SK-N-SH (cell line): ENCODE measurements at regions not wholly inside any gene's neighbourhood (a gene's known extent, or its start where the extent isn't known, plus 50 kb on each side); places are given as distances from the start of the nearest gene placed in this dataset.

Experiments
- CTCF ChIA-PET: fragments of 300-600, 350-600 bp; formaldehyde crosslinking; extraction: SDS; loops from one replicate; lab custom pipeline; 2021; lab: Yijun Ruan, JAX
- POLR2A ChIA-PET: fragments of 350-600 bp; sonication (Branson Sonifier 250); formaldehyde crosslinking; extraction: SDS; loops from one replicate; lab custom pipeline; 2020; ENCODE audit warnings: antibody characterized with exemption, inconsistent platforms; lab: Yijun Ruan, JAX
- DNase-seq: peaks from one replicate; pipeline ENCODE4 v3.0.0; 2012
- H2AFZ ChIP-seq: fragments of 200-600 bp; sonication (generic); 2 replicates; pipeline ENCODE4 v1.8.1; 2016; ENCODE audit warnings: antibody characterized with exemption, mild to moderate bottlenecking, low read depth
- H3F3A ChIP-seq: fragments of 200-600 bp; sonication (generic); replicated peaks from 2 replicates; pipeline ENCODE3; 2016; ENCODE audit warnings: antibody characterized with exemption, mild to moderate bottlenecking; ENCODE audit not compliant: insufficient read depth
- H3K27ac ChIP-seq, 2 experiments: fragments of 200-500 bp in 1 of 2; fragments of 200-600 bp in 1 of 2; sonication (Bioruptor generic) in 1 of 2; sonication (generic), shearing (Covaris generic) in 1 of 2; 2 replicates each; pipeline versions ENCODE4 v1.5.1 to v1.6.1; 2014 to 2016; ENCODE audit warnings: low read depth in 2 of 2, inconsistent platforms in 1 of 2, low read length in 1 of 2, mild to moderate bottlenecking in 1 of 2, mixed read lengths in 1 of 2
- H3K27me3 ChIP-seq: fragments of 200-600 bp; sonication (generic), shearing (Covaris generic); 2 replicates; pipeline ENCODE4 v1.6.1; 2016; ENCODE audit warnings: mixed run types; ENCODE audit not compliant: insufficient read depth
- H3K36me3 ChIP-seq, 2 experiments: fragments of 200-500 bp in 1 of 2; fragments of 200-600 bp in 1 of 2; sonication (Bioruptor generic) in 1 of 2; sonication (generic) in 1 of 2; replicated peaks in 1 of 2; 2 replicates each; pipeline versions ENCODE3 to v1.5.1; 2014 to 2016; ENCODE audit warnings: low read length in 1 of 2, mild to moderate bottlenecking in 1 of 2; ENCODE audit not compliant: insufficient read depth in 2 of 2, control insufficient read depth in 1 of 2
- H3K4me1 ChIP-seq, 2 experiments: fragments of 200-500 bp in 1 of 2; fragments of 200-600 bp in 1 of 2; sonication (Bioruptor generic) in 1 of 2; sonication (generic), shearing (Covaris generic) in 1 of 2; 2 replicates each; pipeline versions ENCODE4 v1.5.1 to v1.6.1; 2014 to 2016; ENCODE audit warnings: low read depth in 1 of 2, low read length in 1 of 2, mixed run types in 1 of 2; ENCODE audit not compliant: insufficient read depth in 2 of 2, control insufficient read depth in 1 of 2
- H3K4me2 ChIP-seq: fragments of 200-600 bp; sonication (generic), shearing (Covaris generic); 2 replicates; pipeline ENCODE4 v1.6.1; 2017; ENCODE audit warnings: mixed run types
- H3K4me3 ChIP-seq, 2 experiments: fragments of 200-500 bp in 1 of 2; fragments of 200-600 bp in 1 of 2; sonication (Bioruptor generic) in 1 of 2; sonication (generic), shearing (Covaris generic) in 1 of 2; 2 replicates each; pipeline versions ENCODE4 v1.5.1 to v1.8.1; 2014 to 2016; ENCODE audit warnings: low read depth in 2 of 2, inconsistent platforms in 1 of 2, low read length in 1 of 2, mild to moderate bottlenecking in 1 of 2, mixed read lengths in 1 of 2, moderate library complexity in 1 of 2
- H3K79me2 ChIP-seq: fragments of 200-600 bp; sonication (generic); 2 replicates; pipeline ENCODE4 v1.8.1; 2017; ENCODE audit warnings: mild to moderate bottlenecking; ENCODE audit not compliant: insufficient read depth
- H3K9ac ChIP-seq: fragments of 200-600 bp; sonication (generic); 2 replicates; pipeline ENCODE4 v1.6.1; 2017; ENCODE audit warnings: mixed run types
- H3K9me2 ChIP-seq: fragments of 200-600 bp; sonication (generic); 2 replicates; pipeline ENCODE4 v1.6.1; 2017; ENCODE audit warnings: mixed run types
- H3K9me3 ChIP-seq: fragments of 200-600 bp; sonication (generic); 2 replicates; pipeline ENCODE4 v1.6.1; 2017; ENCODE audit warnings: mixed run types, mild to moderate bottlenecking, moderate library complexity
- H4K20me1 ChIP-seq: fragments of 200-600 bp; sonication (generic); 2 replicates; pipeline ENCODE4 v1.6.1; 2017; ENCODE audit warnings: mild to moderate bottlenecking, mixed run types; ENCODE audit not compliant: insufficient read depth
- EZH2phosphoT487 ChIP-seq: fragments of 200-600 bp; sonication (generic); IDR thresholded peaks from 2 replicates; pipeline ENCODE4 v1.6.1; 2017; ENCODE audit warnings: low read depth, mixed run types, mild to moderate bottlenecking, antibody characterized with exemption, moderate library complexity, borderline replicate concordance
- FOSL2 ChIP-seq: IDR thresholded peaks from 2 replicates; pipeline ENCODE4 v1.4.0; 2012; ENCODE audit warnings: low read depth, mild to moderate bottlenecking, moderate library complexity, borderline replicate concordance
- FOXM1 ChIP-seq: IDR thresholded peaks from 2 replicates; pipeline ENCODE4 v1.4.0; 2012; ENCODE audit warnings: low read depth, mild to moderate bottlenecking
- GABPA ChIP-seq: IDR thresholded peaks from 2 replicates; pipeline ENCODE4 v1.4.0; 2012; ENCODE audit warnings: low read depth, mild to moderate bottlenecking
- GATA2 ChIP-seq: sonication (generic); formaldehyde crosslinking; IDR thresholded peaks from 2 replicates; pipeline ENCODE4 v1.5.0; 2020; ENCODE audit warnings: mild to moderate bottlenecking, missing genetic modification reagents
- JUND ChIP-seq: IDR thresholded peaks from 2 replicates; pipeline ENCODE4 v1.4.0; 2012
- MXI1 ChIP-seq: IDR thresholded peaks from 2 replicates; pipeline ENCODE4 v1.6.1; 2012; ENCODE audit warnings: mild to moderate bottlenecking, low read depth, low read length, improper control_type of control experiment
- NFIC ChIP-seq: IDR thresholded peaks from 2 replicates; pipeline ENCODE4 v1.4.0; 2012; ENCODE audit warnings: borderline replicate concordance
- NRF1 ChIP-seq: IDR thresholded peaks from 2 replicates; pipeline ENCODE4 v1.6.1; 2012; ENCODE audit warnings: low read depth, mild to moderate bottlenecking, low read length
- PBX3 ChIP-seq: IDR thresholded peaks from 2 replicates; pipeline ENCODE4; 2012
- POLR2AphosphoS5 ChIP-seq: IDR thresholded peaks from 2 replicates; pipeline ENCODE4 v1.6.1; 2012; ENCODE audit warnings: low read depth, low read length
- RAD21 ChIP-seq: IDR thresholded peaks from 2 replicates; pipeline ENCODE4 v1.6.1; 2012; ENCODE audit warnings: mild to moderate bottlenecking, low read length
- RCOR1 ChIP-seq: fragments of 150-350 bp; IDR thresholded peaks from 2 replicates; pipeline ENCODE4 v1.6.1; 2017; ENCODE audit warnings: antibody characterized with exemption, low read length
- REST ChIP-seq: IDR thresholded peaks from 2 replicates; pipeline ENCODE4 v1.6.1; 2012; ENCODE audit warnings: mild to moderate bottlenecking, low read depth, low read length, moderate library complexity
- TCF12 ChIP-seq: IDR thresholded peaks from 2 replicates; pipeline ENCODE4 v1.4.0; 2012
- TEAD4 ChIP-seq: IDR thresholded peaks from 2 replicates; pipeline ENCODE4 v1.4.0; 2012; ENCODE audit warnings: mild to moderate bottlenecking, borderline replicate concordance; ENCODE audit not compliant: insufficient read depth
- USF2 ChIP-seq: fragments of 150-350 bp; IDR thresholded peaks from 2 replicates; pipeline ENCODE4 v1.6.1; 2017; ENCODE audit warnings: antibody characterized with exemption, low read length, low read depth, borderline replicate concordance
- YY1 ChIP-seq: IDR thresholded peaks from 2 replicates; pipeline ENCODE4 v1.4.0; 2012; ENCODE audit warnings: low read depth, mild to moderate bottlenecking
- WGBS: methylation state at CpG from one replicate; pipeline ENCODE4 v1.1.6; 2017; ENCODE audit warnings: low lambda C conversion rate; 5-methylcytosine and 5-hydroxymethylcytosine counted together
- TF ChIP-seq, protein P1 (sequence below): fragments of 150-350 bp; IDR thresholded peaks from 2 replicates; pipeline ENCODE4 v1.6.1; 2016; ENCODE audit warnings: mild to moderate bottlenecking, low read depth, low read length

DNA sequence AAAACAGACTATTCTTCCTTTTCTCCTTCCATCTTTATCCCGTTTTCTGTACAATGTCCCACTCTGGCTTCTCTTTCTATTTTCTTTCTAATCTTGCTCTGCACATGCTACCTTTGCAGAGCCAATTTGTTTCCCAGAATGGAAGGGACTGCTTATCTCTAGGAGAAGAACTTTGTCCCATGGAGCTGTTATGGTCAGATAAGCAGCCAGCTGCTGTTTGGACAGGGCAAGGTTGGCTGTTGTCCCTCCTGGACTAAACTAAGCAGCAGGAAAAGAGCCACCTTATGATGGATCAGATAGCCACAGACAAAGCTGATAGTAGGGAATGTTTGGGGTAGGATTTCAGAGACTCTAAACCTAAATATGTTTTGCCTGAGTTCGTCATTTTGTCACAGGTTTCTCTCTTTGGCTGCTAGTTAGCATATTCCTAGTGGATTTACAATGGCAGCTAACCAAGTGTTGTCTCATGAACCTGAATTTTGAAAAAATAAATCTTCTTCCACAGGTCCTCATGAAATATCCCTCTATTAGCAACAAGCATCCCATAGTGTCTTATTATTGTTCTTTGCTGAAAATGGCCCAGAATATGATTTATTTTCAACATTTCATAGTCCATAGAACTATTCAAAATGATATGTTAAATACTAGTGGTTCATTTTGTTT lies 262.8 kb downstream of the SLC16A7 start:
- no peaks in the 10 kb centered on the region for H3K9me2 ChIP-seq
- H3K27me3 ChIP-seq = no peaks in the 10 kb centered on the region
- H3K4me3 ChIP-seq = no peak overlapping the region
- POLR2A ChIA-PET = no interaction called here
- no peak overlapping the region for H3K9ac ChIP-seq
- no peaks in the 10 kb centered on the region for H3F3A ChIP-seq
- no peak for TF ChIP-seq GATA2
- TF ChIP-seq EZH2phosphoT487 = no peak
- no peak for TF ChIP-seq RCOR1
- TF ChIP-seq MXI1 = no peak
- no peak for TF ChIP-seq PBX3
- no peak for TF ChIP-seq NRF1
- TF ChIP-seq TCF12 = no peak
- no peak for TF ChIP-seq JUND
- TF ChIP-seq USF2 = no peak
- no peak for TF ChIP-seq FOSL2
- no peak for TF ChIP-seq FOXM1
- TF ChIP-seq REST = no peak
- no peak for TF ChIP-seq RAD21
- TF ChIP-seq, protein P1, sequence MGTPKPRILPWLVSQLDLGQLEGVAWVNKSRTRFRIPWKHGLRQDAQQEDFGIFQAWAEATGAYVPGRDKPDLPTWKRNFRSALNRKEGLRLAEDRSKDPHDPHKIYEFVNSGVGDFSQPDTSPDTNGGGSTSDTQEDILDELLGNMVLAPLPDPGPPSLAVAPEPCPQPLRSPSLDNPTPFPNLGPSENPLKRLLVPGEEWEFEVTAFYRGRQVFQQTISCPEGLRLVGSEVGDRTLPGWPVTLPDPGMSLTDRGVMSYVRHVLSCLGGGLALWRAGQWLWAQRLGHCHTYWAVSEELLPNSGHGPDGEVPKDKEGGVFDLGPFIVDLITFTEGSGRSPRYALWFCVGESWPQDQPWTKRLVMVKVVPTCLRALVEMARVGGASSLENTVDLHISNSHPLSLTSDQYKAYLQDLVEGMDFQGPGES = no peak
- no peak for TF ChIP-seq TEAD4
- no peak for TF ChIP-seq YY1
- TF ChIP-seq GABPA = no peak
- no peak for TF ChIP-seq NFIC
- no peak for TF ChIP-seq POLR2AphosphoS5
- TF ChIP-seq, all 33 proteins: peak for 0
- Histone ChIP-seq H3K4me2 (no peak overlapping the region), H4K20me1 (no peaks in the 10 kb centered on the region), H3K36me3 (no peaks in the 10 kb centered on the region), H3K79me2 (no peaks in the 10 kb centered on the region), H3K27ac (no peak overlapping the region), H2AFZ (no peak overlapping the region), H3K9me3 (no peaks in the 10 kb centered on the region), H3K4me1 (no peaks in the 10 kb centered on the region)
- 0% methylated on average over 2 of the region's 2 CpGs for WGBS
- no peak for DNase-seq
- CTCF ChIA-PET = no interaction called here
